HT1080 (cell line): ENCODE measurements at regions not wholly inside any gene's neighbourhood (a gene's known extent, or its start where the extent isn't known, plus 50 kb on each side); places are given as distances from the start of the nearest gene placed in this dataset.

ENCODE experiments used
- DNase-seq: peaks from one replicate; pipeline ENCODE4 v3.0.0-alpha.2; 2015; ENCODE audit warnings: low read depth

GRCh38 chr6:163782436-163783003 lies 368.0 kb downstream of the QKI start:
- peak; percentile 42 for DNase-seq

GRCh38 chr6:163780994-163781393 lies 366.5 kb downstream of the QKI start:
- no peak for DNase-seq

DNA sequence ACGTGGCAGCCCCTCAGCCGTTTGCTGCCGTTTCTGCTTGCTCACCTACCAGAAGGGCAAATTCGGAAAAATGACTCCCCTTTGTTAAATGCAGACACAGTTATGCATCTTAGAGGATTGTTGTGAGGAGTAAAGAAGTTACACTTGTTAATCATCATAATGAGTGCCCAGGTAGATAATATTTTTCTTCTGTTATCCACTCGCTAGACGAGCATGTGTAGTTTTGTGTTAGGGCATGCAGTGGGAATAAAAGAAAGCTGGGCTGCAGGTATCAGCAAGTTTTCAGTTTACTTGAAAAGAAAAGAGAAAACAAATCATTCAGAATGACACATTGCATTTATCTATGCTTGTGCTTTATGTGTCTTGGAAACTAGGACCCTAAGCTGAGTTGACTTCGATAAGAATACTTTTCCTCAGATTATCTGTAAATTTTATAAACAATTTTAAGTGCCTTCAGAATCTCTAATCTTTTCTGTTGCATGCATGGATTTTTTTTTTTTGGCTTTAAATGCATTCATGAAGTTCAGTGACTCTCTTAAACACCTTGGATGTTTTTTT lies 365.3 kb downstream of the QKI start:
- DNase-seq: no peak

GRCh38 chr6:163777716-163778115 lies 363.2 kb downstream of the QKI start:
- no peak for DNase-seq

GRCh38 chr6:163776906-163777686 lies 362.6 kb downstream of the QKI start:
- no peak for DNase-seq

- no peak for DNase-seq
These were observed 361.8 kb downstream of the QKI start for GRCh38 chr6:163776196-163776905.

DNA sequence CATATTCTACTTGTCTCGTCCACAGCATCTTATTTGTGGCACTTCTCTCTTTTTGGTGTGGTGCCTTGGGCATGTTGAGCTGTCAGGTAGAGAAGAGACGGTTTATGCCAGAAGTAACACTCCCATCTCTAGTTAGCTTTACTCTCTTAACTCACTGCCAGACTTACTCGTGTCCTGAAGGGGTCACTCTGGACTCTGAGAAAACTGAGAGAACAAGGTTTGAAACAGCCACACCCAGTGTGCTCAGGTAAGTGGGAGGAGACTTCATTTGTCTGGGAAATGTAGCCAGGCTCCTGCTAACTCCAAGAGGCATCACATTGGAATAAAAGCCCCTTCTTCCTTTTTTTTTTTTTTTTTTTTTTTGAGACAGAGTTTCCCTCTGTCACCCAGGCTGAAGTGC lies 360.8 kb downstream of the QKI start:
- no peak for DNase-seq

DNA sequence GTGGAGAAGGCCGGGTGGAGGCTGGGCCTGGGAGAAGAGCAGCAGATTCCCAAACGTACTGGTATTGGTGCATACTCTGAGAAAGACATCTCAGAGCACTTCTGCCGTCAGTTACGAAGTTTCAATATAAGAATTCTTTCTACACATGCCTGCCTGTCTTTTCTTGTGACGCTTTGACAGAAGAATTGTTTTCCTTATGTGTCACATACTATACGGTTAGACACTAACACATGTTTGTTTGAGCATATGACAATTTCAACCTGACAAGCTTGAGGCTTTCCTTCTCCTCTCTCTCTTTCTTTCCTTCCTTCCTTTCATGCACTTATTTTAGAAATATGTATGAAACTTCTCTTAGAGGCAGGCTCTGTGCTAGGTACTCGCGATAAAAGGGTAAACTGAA lies 360.0 kb downstream of the QKI start:
- no peak for DNase-seq

DNA sequence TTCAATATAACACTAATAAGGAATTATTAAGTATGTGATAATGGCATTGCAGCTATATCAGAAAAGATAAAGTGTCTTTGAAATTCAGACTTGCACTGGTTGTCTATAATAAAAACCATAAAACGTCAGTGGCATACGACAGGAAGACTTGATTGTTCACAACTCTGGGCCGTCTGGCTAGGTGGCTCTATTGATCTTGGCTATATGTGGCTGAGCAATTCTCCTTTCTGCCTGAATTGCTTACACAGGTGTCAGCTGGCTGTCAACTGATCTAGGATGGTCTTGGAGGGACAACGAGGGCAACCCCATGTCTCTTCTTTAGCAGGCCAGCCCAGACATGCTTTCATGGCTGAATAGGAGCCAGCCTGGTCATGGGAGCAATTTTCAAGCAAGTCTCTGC lies 359.1 kb downstream of the QKI start:
- DNase-seq: no peak

DNA sequence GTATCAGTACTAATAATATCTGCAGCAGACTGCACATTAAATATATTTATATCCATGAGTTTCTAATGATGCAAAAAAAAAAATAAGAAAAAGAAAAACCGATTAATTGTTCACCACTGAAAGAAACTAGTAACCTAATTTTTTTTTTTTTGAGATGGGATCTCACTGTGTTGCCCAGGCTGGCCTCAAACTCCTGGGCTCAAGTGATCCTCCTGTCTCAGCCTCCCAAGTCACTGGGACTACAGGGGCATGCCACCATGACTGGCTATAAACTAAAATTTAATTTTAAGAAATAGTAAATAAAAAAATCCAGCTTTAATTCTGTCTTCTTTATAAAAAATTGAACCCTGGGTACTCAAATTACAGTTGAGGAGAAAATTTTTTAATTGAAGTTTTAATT lies 358.2 kb downstream of the QKI start:
- no peak for DNase-seq

- peak; percentile 25 for DNase-seq
These were observed 356.7 kb downstream of the QKI start for GRCh38 chr6:163771180-163771579.

DNA sequence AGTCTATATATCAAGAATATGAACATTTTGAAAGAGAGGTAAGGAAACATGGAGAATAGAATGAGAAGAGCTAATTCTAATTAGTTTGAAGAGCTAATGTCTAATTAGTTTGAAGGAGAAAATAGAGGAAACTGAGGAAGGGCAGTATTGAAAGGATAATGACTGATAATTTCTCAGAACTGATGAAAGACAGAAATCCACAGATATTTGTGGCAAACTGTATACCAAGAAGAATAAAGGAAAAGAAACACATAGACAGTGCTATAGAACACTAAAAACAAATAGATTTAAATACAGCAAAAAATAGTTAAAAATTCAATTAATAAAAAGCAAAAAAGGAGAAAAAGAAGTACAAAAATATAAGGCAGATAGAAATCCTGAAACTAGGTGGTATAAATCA lies 354.4 kb downstream of the QKI start:
- DNase-seq: no peak

GRCh38 chr6:163766936-163767335 lies 352.4 kb downstream of the QKI start:
- DNase-seq: no peak

DNA sequence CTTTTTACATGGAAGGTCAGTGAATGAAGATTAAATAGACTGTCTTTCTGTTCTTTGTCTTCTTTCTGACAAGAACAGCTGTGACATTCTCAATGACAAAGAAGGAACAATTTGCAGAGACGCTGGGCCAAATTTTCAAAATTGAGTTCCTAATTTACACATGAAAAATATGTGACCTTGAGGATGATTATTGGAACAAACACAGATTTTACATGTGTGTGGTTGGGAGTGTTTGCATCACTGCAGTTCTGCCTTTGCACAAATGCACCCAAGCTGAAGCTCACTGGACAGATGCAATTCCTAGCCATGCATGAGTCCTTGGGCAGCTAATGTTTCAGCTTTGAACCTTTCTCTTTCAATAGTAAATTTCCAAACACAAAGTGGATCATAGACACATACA lies 350.8 kb downstream of the QKI start:
- no peak for DNase-seq

GRCh38 chr6:163764565-163764964 lies 350.0 kb downstream of the QKI start:
- no peak for DNase-seq

GRCh38 chr6:163761481-163761880 lies 347.0 kb downstream of the QKI start:
- DNase-seq: no peak

DNA sequence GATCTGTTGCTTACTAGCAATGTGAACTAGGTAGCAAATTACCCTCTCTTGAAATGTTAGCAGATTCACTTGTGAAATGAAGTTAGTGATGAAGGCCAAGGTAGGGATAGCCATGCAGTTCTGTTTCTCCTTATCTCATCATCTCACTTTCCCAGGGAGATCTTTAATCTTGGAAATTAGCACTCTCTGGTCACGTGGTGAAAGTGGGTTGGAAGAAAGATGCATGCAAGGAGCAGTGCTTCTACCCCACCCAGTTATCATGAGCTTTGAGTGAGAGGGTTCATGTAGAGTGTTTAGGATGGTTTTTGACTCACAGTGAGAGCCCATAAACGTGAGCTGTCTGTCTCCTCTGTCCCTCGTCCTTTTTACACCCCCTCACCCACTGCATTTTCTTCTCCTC lies 346.3 kb downstream of the QKI start:
- DNase-seq: no peak

DNA sequence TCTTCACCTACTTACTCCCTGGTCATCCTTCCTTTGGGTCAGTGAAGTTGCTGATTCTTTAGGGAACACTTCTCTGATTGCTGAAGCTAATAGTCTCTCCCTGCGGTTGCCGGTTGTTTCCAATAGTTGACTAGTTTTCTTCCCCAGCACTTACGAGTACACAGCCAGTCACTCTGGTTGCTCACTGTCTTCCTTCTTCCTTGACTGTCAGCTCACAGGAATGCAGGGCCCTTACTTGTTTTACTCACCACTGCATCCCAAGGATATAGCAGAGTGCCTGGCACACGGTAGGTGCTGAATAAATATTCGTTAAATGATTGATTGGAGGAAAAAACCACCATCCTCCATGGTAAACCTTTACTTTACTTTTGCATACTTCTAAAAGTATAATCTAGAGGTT lies 345.0 kb downstream of the QKI start:
- peak; percentile 74 for DNase-seq

DNA sequence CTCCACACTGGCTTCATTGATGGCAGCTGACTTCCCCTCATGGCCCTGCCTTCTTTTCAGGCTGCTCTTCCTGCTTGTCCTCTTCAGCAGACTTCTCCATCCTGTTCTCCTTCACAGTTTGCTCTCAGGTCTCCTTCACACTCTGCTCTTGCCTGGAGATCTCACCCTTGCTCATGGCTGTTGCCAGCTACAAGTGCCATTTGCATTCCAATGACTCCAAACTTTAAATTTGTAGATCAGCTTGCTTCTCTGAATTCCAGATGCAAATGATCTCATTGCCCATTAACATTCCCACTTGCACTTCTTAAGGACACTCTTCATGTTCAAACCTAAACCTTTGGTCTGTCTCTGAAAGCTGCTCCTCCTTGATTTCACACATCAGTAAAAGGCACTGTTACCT lies 343.0 kb downstream of the QKI start:
- no peak for DNase-seq

- no peak for DNase-seq
These were observed 341.6 kb downstream of the QKI start for GRCh38 chr6:163756079-163756478.

- no peak for DNase-seq
These were observed 340.3 kb downstream of the QKI start for GRCh38 chr6:163754866-163755265.

DNA sequence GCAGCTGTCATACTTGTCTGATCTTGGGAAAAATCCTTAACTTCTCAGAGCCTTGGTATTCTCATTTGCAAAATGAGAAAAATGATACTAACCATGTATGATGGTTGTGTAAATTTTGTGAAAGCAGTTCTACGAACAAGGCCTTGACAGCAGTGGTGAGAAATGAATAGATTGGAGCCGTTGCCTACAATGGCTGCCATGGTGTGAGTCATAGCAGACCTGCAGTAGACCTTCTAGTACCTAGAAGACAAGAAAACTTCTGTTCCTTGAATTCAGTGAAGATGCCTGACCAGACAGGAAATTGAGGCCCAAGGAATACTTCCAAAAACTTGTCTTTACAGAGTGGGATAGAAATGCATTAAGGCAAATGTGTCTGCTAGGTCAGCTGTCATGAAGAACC lies 338.9 kb downstream of the QKI start:
- DNase-seq: no peak
